HG03342 (cell line): ENCODE measurements at regions not wholly inside any gene's neighbourhood (a gene's known extent, or its start where the extent isn't known, plus 50 kb on each side); places are given as distances from the start of the nearest gene placed in this dataset.
"Not testable (repeated sequence)": the region's sequence is repeated elsewhere in the genome, so short reads cannot be mapped to it uniquely, and the experiment has no call there.

Experiments
- ATAC-seq: cut with Tn5 transposase; IDR thresholded peaks from one replicate; pipeline ENCODE4 v1.9.1; 2021; ENCODE audit warnings: mild to moderate bottlenecking, moderate library complexity; ENCODE audit not compliant: unreplicated experiment

- not testable (repeated sequence) for ATAC-seq
Measured at GRCh38 chr11:116324077-116324476, 448.7 kb downstream of the BUD13 start.

GRCh38 chr11:116317212-116317611, 455.6 kb downstream of the BUD13 start:
- no peak for ATAC-seq

- no peak for ATAC-seq
Measured at GRCh38 chr11:116314006-116314405, 458.8 kb downstream of the BUD13 start.

- ATAC-seq: no peak
Measured at GRCh38 chr11:116312570-116313391, 460.0 kb downstream of the BUD13 start.

- no peak for ATAC-seq
Measured at GRCh38 chr11:116311206-116311605, 461.6 kb downstream of the BUD13 start.

GRCh38 chr11:116310698-116311097, 462.1 kb downstream of the BUD13 start:
- ATAC-seq: no peak

GRCh38 chr11:116310226-116310625, 462.6 kb downstream of the BUD13 start:
- ATAC-seq: no peak

GRCh38 chr11:116309446-116309845, 463.3 kb downstream of the BUD13 start:
- no peak for ATAC-seq

- ATAC-seq: no peak
Measured at GRCh38 chr11:116302756-116303155, 470.0 kb downstream of the BUD13 start.

GRCh38 chr11:116301141-116301540, 471.6 kb downstream of the BUD13 start:
- ATAC-seq: no peak

GRCh38 chr11:116300232-116300631, 472.6 kb downstream of the BUD13 start:
- no peak for ATAC-seq

- ATAC-seq: no peak
Measured at GRCh38 chr11:116294630-116295029, 478.2 kb downstream of the BUD13 start.

GRCh38 chr11:116287866-116288265, 484.9 kb downstream of the BUD13 start:
- ATAC-seq: no peak

- no peak for ATAC-seq
Measured at GRCh38 chr11:116285026-116285425, 487.8 kb downstream of the BUD13 start.

- ATAC-seq: no peak
Measured at GRCh38 chr11:116283300-116283699, 489.5 kb downstream of the BUD13 start.

GRCh38 chr11:116282481-116282880, 490.3 kb downstream of the BUD13 start:
- ATAC-seq: no peak

- no peak for ATAC-seq
Measured at GRCh38 chr11:116281173-116282160, 491.3 kb downstream of the BUD13 start.

- no peak for ATAC-seq
Measured at GRCh38 chr11:116279511-116279910, 493.3 kb downstream of the BUD13 start.

GRCh38 chr11:116278076-116278475, 494.7 kb downstream of the BUD13 start:
- ATAC-seq: no peak

GRCh38 chr11:116276051-116277044, 496.4 kb downstream of the BUD13 start:
- peak; percentile 81 for ATAC-seq
